MM.1S (cell line): ENCODE measurements at regions not wholly inside any gene's neighbourhood (a gene's known extent, or its start where the extent isn't known, plus 50 kb on each side); places are given as distances from the start of the nearest gene placed in this dataset.

ENCODE experiments used
- CTCF ChIP-seq: fragments of 300-600 bp; sonication (generic); IDR thresholded peaks from 2 replicates; pipeline ENCODE4 v1.5.1; 2016; ENCODE audit warnings: antibody characterized with exemption, low read length, mixed read lengths
- EZH2 ChIP-seq: fragments of 300-600 bp; sonication (generic); optimal IDR thresholded peaks from 2 replicates; pipeline ENCODE3; 2017; ENCODE audit warnings: low read depth, mild to moderate bottlenecking, antibody characterized with exemption, low read length, mixed read lengths
- EZH2phosphoT487 ChIP-seq: fragments of 300-600 bp; sonication (generic); IDR thresholded peaks from 2 replicates; pipeline ENCODE4 v1.6.1; 2018; ENCODE audit warnings: antibody characterized with exemption, low read length

- no peak for TF ChIP-seq CTCF
- no peak for TF ChIP-seq EZH2
- no peak for TF ChIP-seq EZH2phosphoT487
Observed at GRCh38 chr7:26554952-26555351, 263.3 kb downstream of the SNX10 start.
